Ovary (tissue), 7 donors: ENCODE measurements at regions not wholly inside any gene's neighbourhood (a gene's known extent, or its start where the extent isn't known, plus 50 kb on each side); places are given as distances from the start of the nearest gene placed in this dataset.

Source experiments
- DNase-seq, 5 donors: peaks; one replicate each; pipeline ENCODE4 v3.0.0-alpha.2; 2019 to 2020
- H3K27ac ChIP-seq, 2 donors: fragments of 200-600 bp; one replicate each; pipeline versions ENCODE4 v1.5.1 to v1.8.0; 2019 to 2022
- H3K27me3 ChIP-seq: fragments of 200-600 bp; one replicate; pipeline ENCODE4 v1.8.0; 2022
- H3K36me3 ChIP-seq: fragments of 200-600 bp; sonication (generic); one replicate; pipeline ENCODE4 v1.5.1; 2019
- H3K4me1 ChIP-seq: one replicate; pipeline ENCODE4 v1.8.1; 2013; ENCODE audit warnings: mild to moderate bottlenecking, moderate library complexity; ENCODE audit not compliant: insufficient read depth
- H3K4me3 ChIP-seq: fragments of 200-600 bp; sonication (generic); one replicate; pipeline ENCODE4 v1.5.1; 2017
- H3K9me3 ChIP-seq, 2 donors: fragments of 200-600 bp in 1 of 2; sonication (generic) in 1 of 2; one replicate each; pipeline versions ENCODE4 v1.5.1 to v1.8.1; 2013 to 2019; ENCODE audit warnings: mild to moderate bottlenecking in 1 of 2, moderate library complexity in 1 of 2
- EP300 ChIP-seq: sonication (generic); formaldehyde crosslinking; IDR thresholded peaks from one replicate; pipeline ENCODE4 v1.6.1; 2017; ENCODE audit warnings: antibody characterized with exemption
- POLR2A ChIP-seq: fragments of 450-650 bp; IDR thresholded peaks from one replicate; pipeline ENCODE4 v1.6.1; 2017; ENCODE audit warnings: antibody characterized with exemption, mild to moderate bottlenecking, moderate library complexity
- WGBS, 3 donors: extraction: QIAGEN DNeasy Blood & Tissue Kit in 1 of 3; methylation state at CpG; one replicate each; pipeline versions ENCODE4 v1.1.5 to v1.1.7; 2013 to 2017; 5-methylcytosine and 5-hydroxymethylcytosine counted together
- intact Hi-C, 4 donors: fragments of 100-400 bp; cut with DNase I; formaldehyde crosslinking; loops; one replicate each; pipeline versions ENCODE4 v1.11.0 to v1.15.1; 2022 to 2023
- TF ChIP-seq, protein P1 (sequence below), 3 donors: fragments of 450-650 bp in 2 of 3; fragments of 200-600 bp in 1 of 3; IDR thresholded peaks; one replicate each; pipeline versions ENCODE4 v1.5.1 to v1.8.0; 2016 to 2022; ENCODE audit warnings: antibody characterized with exemption in 3 of 3, mild to moderate bottlenecking in 1 of 3
- donor health status: DM: no; HTN: no; CAD: no; lungs with moderate emphysema.
- donor health status: DM: no; HTN: no; CAD: no.
- donor health status: Bipolar disorder and iron deficiency.
- donor health status: DM: no; HTN: no; CAD: no.
- donor health status: DM: yes; HTN: yes; CAD: no.

DNA sequence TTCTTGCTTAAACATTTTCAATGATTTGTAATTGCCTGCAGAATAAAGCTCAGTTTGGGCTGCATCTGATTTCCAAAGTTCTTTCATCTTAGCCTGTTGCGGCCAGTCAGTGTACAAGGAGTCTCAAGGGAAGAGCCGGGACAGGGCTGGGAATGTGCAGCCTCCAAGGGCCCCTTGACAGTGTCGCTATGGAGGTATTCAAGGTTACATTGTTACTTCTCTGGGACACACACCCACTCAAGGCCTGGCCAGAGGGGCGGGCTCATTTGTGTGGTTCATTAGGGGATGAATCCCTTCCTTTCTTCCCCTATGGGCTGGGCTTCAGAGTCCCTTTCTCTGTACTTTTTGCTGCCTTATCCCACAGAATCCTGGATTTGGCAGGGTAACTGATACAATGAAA is 107.6 kb upstream of the CSF3R start:
- Histone ChIP-seq H3K36me3 (no peaks in the 10 kb centered on the region), H3K4me3 (no peak overlapping the region), H3K9me3 (no peaks in the 10 kb centered on the region), H3K27ac (no peak overlapping the region), H3K27me3 (no peaks in the 10 kb centered on the region), H3K4me1 (no peaks in the 10 kb centered on the region)
- DNase-seq: no peak
- TF ChIP-seq EP300 (no peak), POLR2A (no peak)
- TF ChIP-seq, protein P1, sequence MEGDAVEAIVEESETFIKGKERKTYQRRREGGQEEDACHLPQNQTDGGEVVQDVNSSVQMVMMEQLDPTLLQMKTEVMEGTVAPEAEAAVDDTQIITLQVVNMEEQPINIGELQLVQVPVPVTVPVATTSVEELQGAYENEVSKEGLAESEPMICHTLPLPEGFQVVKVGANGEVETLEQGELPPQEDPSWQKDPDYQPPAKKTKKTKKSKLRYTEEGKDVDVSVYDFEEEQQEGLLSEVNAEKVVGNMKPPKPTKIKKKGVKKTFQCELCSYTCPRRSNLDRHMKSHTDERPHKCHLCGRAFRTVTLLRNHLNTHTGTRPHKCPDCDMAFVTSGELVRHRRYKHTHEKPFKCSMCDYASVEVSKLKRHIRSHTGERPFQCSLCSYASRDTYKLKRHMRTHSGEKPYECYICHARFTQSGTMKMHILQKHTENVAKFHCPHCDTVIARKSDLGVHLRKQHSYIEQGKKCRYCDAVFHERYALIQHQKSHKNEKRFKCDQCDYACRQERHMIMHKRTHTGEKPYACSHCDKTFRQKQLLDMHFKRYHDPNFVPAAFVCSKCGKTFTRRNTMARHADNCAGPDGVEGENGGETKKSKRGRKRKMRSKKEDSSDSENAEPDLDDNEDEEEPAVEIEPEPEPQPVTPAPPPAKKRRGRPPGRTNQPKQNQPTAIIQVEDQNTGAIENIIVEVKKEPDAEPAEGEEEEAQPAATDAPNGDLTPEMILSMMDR (IDR thresholded peaks at IDR 0.05): no peak
- intact Hi-C loops: no loop called here
- 42 to 59% (median 49%) methylated on average over 4 of the region's 4 CpGs for WGBS, 3 donors

DNA sequence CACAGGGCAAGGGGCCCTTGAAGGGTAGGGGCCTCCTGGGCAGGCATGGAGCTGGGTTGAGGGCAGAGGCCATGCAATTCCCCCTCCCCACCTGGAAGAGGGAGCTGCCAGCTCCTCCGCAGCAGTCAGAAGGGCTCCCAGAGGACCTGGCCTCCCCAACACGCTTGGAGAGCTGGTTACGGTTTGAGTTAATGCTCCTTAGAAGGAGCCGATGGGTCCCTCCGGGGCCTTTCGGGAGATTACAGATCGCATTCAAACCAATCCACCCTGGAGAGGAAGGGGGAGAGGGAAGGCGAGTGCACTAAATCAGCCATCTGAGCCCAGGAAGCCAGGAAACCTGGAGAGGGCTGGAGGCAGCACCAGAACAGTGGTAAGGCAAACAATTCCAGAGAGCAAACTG is 106.3 kb upstream of the CSF3R start:
- Histone ChIP-seq H3K9me3 (no peaks in the 10 kb centered on the region), H3K4me3 (no peak overlapping the region), H3K36me3 (no peaks in the 10 kb centered on the region), H3K27me3 (no peaks in the 10 kb centered on the region), H3K4me1 (no peaks in the 10 kb centered on the region), H3K27ac (no peak overlapping the region)
- intact Hi-C loops: no loop called here
- 37 to 54% (median 44%) methylated on average over 5 to 8 of the region's 8 CpGs for WGBS, 3 donors
- TF ChIP-seq, protein P1 (IDR thresholded peaks at IDR 0.05): no peak
- TF ChIP-seq POLR2A: no peak
- TF ChIP-seq EP300: no peak
- DNase-seq: no peak

DNA sequence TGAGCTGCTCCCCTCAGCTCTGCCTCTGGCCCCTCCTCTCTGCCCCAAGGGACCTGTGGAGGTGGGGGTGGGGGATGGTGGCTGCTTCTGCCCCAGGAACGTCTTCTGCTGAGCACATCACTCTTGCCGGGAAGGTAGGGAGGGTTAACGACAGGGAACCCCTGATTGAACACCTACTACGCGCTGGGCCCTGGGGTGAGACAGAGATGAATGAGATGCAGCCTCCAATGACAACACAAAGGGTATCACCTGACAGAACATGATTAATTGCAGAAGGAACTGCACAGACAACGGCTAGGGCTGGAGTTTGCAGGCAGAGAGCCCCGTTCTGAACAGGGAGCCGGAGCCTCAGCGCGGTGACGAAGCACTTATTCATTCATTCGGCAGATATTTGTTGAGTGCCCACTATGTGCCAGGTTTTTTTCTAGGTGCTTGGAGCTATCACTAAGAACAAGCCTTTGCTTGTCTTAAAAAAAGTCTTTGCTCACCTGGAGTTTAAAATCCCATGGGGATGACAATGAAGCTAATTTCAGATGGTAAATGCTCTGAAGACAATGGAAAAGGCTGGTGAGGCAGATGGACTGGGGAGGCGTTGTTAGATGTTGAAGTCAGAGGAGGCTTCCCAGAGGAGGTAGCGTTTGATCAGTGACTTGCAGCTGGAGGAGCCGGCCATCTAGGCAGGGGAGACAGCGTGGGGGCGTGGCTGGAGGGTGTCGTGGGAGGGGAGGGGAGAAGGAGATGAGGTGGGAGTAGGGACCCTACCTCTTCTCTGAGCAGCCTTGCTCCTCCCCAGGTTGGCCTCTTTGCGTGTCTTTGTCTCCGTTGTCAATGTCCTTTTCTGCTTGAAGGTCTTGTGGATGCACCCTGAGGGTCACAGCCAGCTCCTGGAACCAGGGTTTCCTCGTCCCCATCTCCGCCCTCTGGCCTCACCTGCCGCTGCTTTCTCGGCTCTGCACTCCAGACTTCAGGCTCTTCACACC is 103.1 kb upstream of the CSF3R start:
- Histone ChIP-seq H3K27me3 (no peaks in the 10 kb centered on the region), H3K4me1 (no peaks in the 10 kb centered on the region)
- WGBS, 3 donors: 19 to 21% (median 20%) methylated on average over 24 of the region's 24 CpGs

DNA sequence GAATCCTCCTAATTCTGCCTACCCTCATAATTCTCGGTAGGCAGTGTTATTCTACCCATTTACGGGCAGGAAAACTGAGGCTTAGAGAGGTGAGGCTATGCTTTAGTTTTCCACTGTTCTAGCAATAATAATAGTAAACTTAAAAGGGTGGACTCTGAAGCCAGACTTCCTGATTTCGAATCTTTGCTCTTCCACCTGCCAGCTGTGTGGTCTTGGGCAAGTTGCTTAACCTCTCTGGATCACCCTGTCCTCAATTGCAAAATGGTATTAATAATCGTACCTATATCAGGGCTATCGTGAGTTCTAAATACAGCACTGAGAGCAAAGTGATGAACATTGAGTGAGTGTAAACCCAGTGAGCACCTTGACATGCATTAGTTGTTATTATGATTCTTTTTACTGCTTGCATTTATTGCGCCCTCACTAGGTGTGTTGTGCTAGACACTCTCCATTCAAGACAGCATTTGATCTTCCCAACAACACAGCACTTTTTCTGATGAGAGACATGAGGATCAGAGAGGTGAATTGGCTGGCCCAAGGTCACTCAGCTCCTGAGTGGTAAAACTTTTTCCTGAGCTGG is 102.3 kb upstream of the CSF3R start:
- H3K4me1 ChIP-seq: no peaks in the 10 kb centered on the region
- H3K36me3 ChIP-seq: no peaks in the 10 kb centered on the region
- no peak overlapping the region for H3K27ac ChIP-seq
- intact Hi-C loops: no loop called here
- no peak for DNase-seq
- no peaks in the 10 kb centered on the region for H3K27me3 ChIP-seq
- H3K4me3 ChIP-seq: no peak overlapping the region
- H3K9me3 ChIP-seq: no peaks in the 10 kb centered on the region
- no peak for TF ChIP-seq EP300
- no peak for TF ChIP-seq POLR2A
- TF ChIP-seq, protein P1 (IDR thresholded peaks at IDR 0.05): no peak
- WGBS, 3 donors: 72 to 77% (median 77%) methylated on average over 6 of the region's 6 CpGs

More for the DNA sequence above, 103.1 kb upstream of the CSF3R start:
- TF ChIP-seq, protein P1 (IDR thresholded peaks at IDR 0.05): no peak
- TF ChIP-seq POLR2A (no peak), EP300 (no peak)
- Histone ChIP-seq H3K4me3 (no peak overlapping the region), H3K36me3 (no peaks in the 10 kb centered on the region), H3K9me3 (no peaks in the 10 kb centered on the region), H3K27ac (no peak overlapping the region)
- intact Hi-C loops: no loop called here
- no peak for DNase-seq
